GM21717 (cell line): ENCODE measurements at regions not wholly inside any gene's neighbourhood (a gene's known extent, or its start where the extent isn't known, plus 50 kb on each side); places are given as distances from the start of the nearest gene placed in this dataset.

ENCODE experiments used
- ATAC-seq: cut with Tn5 transposase; IDR thresholded peaks from one replicate; pipeline ENCODE4 v1.9.1; 2021; ENCODE audit warnings: mild to moderate bottlenecking, moderate library complexity; ENCODE audit not compliant: unreplicated experiment

DNA sequence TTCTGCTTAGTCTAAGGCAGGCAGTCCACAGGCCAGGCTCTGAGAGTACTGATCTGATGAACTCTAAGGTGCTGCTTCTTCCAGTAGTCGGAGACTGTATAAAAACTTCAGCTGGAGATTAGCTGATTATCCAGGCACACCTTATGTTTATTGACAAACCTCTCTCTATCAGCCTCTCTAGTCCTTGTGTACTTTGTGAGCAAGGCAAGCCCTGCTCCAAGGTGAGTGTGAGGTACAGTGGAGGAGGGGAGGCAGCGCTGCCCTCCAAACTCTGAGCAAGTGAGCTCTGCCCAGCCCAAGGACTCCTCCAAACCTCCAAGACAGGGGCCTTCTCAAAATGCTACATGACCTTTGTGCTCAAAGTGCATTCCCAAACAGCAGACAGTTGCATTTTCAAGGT lies 95.9 kb upstream of the CDKN3 start:
- ATAC-seq = no peak

DNA sequence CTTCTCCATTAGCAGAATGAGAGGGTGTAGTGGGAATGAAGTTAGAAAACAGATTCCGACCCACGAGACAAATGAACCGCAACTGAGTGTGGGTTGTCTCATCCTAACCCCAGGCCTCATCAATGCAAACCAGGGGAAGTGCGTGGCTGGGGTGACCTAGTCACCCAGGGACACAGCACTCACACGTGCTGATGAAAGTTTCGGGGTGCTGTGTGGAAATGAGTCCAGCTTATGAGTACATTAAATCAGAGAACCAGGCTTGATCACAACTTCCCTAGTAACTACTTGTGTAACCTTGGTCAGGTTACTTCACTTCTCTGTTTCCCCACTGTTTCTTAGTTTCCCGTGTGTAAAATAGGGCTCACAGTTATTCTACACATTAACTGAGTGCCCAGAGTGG lies 95.4 kb upstream of the CDKN3 start:
- ATAC-seq = no peak

DNA sequence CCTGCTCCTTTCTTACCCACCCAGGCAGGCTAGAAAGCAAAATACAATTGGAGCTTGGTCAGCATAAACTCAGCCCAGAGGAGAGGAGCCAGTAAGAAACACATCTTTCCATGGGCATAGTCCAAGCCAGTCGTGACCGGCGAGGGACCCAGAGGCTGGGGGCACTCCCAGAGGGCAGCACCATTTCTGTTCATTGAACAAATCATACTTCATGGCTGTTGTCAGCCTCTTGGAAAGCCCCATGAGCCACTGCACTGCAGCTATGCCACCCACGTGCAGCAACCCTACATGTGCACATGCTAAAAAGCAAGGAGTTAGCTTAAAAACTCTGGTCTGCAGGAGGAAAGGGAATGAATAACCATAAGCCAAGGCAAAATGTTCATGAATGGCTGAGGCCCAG lies 90.0 kb upstream of the CDKN3 start:
- ATAC-seq = no peak

- no peak for ATAC-seq
These were observed 87.2 kb upstream of the CDKN3 start for GRCh38 chr14:54309615-54310014.

GRCh38 chr14:54310151-54310850 lies 86.5 kb upstream of the CDKN3 start:
- no peak for ATAC-seq

- no peak for ATAC-seq
These were observed 86.0 kb upstream of the CDKN3 start for GRCh38 chr14:54310851-54311228.

DNA sequence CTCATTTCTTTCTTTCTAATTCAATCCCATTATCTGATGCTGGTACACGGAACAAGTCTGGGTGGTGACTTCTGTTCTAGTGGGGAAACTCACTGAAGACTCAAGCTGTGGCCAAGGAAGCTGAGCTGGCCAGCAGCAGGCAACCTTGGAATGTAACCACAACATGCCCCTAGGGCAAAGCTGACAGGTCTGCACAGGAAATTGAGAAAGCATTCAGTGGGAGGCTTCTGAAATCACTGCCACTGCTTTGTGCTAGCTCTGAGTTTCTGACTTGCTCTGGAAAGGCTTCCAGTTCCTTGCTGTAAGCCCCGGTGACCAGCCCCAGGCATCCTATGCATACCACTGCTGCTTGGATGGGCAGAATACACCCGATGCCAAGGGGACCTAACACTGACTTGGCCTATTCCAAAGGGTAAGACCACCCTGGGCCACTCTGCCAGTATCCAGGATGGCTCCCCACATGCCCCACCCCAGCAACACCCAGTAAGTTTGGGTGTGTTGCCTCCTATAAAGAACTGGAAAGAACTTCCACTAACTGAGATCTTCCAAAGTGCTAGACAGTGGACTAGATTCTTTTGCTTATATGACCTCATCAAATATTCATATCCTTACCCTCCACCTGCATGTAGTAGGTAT lies 84.5 kb upstream of the CDKN3 start:
- no peak for ATAC-seq

DNA sequence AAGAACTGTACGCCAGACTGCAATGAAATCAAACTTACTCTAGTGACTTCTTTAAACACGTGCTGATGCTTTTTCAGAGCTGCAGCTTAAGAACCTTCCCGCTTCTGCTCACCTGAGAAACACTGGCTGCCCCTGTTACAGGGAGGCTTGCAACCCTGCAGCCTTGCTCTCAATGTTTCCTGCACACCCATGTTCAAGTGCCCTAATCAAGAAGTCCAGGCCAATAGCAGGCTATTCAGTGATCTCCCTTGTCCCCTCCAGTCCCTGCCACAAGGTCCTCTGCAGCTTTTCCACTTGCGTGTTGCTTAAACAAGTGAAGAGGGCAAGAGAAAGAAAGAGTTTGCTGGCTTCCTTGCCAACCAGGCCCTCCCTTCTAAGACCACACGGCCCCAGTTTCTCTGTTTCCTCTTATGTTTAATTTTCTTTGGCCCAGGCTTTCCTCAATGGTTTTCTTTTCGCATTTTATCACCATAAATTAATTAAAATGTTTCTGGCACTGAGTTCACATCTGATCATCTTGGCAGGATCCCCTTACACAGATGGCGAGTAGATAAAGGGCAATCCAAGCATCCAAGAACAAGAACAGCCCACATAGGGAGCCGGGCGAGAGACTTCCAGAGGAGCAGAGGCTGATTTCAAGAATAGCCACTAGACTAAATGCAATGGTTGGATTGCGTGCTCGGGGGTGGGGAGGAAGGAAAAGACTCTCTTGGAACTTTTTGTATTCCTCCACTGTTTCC lies 82.3 kb upstream of the CDKN3 start:
- no peak for ATAC-seq

DNA sequence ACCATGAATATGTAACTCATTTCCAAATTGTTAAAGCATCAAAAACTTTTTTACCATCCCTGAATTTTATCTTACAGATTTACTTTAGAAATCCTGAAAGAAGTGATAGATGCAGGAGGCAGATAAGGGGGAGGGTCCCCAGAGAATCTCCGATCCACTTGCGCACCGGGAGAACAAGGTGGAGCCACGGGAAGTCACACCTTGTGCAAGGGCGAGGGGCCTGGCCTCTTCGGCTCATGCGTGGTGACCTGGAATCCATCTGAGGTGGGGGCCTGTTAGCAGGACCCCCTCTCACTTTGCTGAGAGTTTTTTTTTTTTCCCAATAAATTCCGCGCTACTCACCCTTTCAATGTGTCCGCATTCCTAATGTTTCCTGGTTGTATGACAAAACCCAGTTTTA lies 80.2 kb upstream of the CDKN3 start:
- no peak for ATAC-seq

GRCh38 chr14:54317391-54317790 lies 79.4 kb upstream of the CDKN3 start:
- no peak for ATAC-seq

DNA sequence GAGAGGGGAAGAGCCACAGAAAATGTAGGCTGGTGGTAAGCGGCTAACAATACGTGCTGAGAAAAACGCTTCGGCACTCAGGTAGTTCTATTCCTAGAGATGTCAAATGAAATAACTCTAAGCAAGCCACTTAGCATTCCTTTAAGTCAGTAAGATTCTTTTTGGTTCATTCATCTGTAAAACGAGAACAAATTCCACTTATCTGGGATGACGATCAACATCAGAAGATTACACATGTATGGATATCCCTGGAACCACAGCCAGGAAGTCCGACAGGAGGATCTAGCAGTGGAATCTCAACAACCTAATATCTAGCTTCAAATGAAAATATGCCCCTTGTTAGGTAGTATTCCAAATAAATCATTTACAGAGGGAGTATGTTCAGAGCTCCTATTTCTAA lies 74.6 kb upstream of the CDKN3 start:
- ATAC-seq = no peak

DNA sequence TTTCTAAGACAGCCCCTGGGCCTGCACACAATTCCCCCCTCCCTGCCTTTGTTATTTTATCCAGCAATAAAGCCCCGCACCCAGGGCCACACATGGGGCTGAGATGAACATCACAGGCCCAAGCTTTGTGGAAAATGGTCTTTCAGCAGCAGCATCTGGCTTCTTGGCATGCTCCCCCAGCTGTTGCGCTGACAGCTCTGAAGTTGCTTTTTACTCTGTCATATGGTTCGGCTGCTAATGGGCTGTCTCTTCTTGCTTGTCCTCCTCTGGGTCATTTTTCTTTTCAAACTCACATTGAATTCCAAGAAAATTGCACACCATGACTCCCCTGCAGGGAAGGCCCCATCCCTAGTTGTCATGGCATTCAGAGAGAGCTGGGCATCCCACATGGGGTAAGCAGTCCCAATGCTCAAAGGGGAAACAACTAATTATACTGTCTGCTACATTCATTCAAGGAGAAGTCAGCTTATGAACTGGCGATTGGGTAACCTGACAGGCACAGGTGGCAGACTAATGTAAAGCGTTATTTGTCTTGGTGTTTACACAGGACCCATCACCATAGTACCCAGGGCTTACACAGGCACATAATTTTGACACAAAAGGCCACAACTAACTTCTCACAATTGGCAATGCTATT lies 74.0 kb upstream of the CDKN3 start:
- ATAC-seq = no peak

- ATAC-seq = no peak
These were observed 71.0 kb upstream of the CDKN3 start for GRCh38 chr14:54325766-54326165.

GRCh38 chr14:54329082-54329695 lies 67.6 kb upstream of the CDKN3 start:
- ATAC-seq = no peak

- no peak for ATAC-seq
These were observed 65.9 kb upstream of the CDKN3 start for GRCh38 chr14:54330876-54331275.

DNA sequence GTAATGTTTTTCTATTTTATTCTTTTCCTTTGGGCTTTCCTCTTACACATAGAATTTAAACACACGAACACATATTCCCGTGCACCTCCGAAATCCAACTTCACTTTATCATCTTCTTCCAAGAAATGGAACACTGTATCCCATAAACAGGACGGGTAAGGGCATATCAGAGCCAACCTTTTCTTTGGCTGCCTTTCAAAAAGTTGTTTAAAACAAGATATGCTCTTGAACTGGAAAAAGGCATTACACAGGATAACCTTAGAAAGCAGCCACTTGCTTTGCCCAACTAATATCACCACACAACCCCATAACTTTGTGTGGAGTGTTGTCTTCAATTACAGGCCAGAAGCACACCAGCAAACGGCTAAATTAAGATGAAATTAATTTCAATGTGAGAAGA lies 65.3 kb upstream of the CDKN3 start:
- no peak for ATAC-seq

GRCh38 chr14:54332490-54332889 lies 64.3 kb upstream of the CDKN3 start:
- no peak for ATAC-seq

GRCh38 chr14:54333511-54333910 lies 63.3 kb upstream of the CDKN3 start:
- ATAC-seq = no peak

- ATAC-seq = no peak
These were observed 61.1 kb upstream of the CDKN3 start for GRCh38 chr14:54335569-54336155.

GRCh38 chr14:54337314-54337713 lies 59.5 kb upstream of the CDKN3 start:
- ATAC-seq = no peak
